ENCODE measurements at regions not wholly inside any gene's neighbourhood (a gene's known extent, or its start where the extent isn't known, plus 50 kb on each side); places are given as distances from the start of the nearest gene placed in this dataset.
A peak's percentile ranks its signal among the peaks of the same experiment; 100 is the strongest.

DNA sequence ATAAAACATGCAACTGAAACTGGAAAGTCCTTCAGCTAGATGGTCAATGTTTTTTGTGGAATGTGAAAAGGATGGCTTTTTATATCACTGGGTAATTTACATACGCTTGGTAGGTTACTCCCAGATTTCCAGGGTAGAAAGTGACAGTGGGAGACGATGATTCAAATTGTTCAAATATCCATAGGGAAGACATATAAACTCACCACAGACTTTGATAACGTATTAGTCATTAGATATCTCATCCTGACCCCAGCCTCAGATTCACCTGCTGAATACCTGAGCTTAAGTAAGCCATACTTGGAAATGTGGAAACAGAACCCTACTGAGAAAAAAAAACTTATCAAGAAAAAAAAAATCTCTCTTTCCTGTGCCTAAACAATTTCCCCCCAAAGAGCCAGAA is 169.4 kb downstream of the ZNF674 start:
- H3K4me3 ChIP-seq (ENCODE audit: low read depth, low read length), result no peak overlapping the region
- no peak for DNase-seq (ENCODE audit: low read depth)
- TF ChIP-seq, protein P1, sequence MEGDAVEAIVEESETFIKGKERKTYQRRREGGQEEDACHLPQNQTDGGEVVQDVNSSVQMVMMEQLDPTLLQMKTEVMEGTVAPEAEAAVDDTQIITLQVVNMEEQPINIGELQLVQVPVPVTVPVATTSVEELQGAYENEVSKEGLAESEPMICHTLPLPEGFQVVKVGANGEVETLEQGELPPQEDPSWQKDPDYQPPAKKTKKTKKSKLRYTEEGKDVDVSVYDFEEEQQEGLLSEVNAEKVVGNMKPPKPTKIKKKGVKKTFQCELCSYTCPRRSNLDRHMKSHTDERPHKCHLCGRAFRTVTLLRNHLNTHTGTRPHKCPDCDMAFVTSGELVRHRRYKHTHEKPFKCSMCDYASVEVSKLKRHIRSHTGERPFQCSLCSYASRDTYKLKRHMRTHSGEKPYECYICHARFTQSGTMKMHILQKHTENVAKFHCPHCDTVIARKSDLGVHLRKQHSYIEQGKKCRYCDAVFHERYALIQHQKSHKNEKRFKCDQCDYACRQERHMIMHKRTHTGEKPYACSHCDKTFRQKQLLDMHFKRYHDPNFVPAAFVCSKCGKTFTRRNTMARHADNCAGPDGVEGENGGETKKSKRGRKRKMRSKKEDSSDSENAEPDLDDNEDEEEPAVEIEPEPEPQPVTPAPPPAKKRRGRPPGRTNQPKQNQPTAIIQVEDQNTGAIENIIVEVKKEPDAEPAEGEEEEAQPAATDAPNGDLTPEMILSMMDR (IDR thresholded peaks at IDR 0.05; ENCODE audit: insufficient read depth, low read depth, low read length), result no peak

DNA sequence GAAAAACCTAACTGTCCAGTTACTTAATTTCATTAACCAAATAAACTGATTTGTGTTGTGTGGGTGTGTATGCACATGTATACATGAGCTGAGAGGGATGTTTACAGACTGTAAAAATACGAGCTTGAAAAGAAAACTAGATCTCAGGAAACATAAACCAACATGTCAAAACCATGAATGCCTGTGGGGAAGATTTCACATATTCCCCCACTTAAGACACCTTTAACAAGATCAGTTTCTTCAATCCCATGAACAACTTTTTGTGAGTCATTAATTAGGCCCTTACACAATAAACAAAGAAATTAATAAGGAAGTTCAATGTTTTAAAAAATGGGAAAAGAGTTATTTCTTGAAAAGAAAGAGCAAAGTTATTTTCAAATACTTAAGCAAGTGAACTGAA is 170.8 kb downstream of the ZNF674 start:
- TF ChIP-seq, protein P1 (IDR thresholded peaks at IDR 0.05; ENCODE audit: insufficient read depth, low read depth, low read length), result no peak
- DNase-seq (ENCODE audit: low read depth), result peak; percentile 30
- H3K4me3 ChIP-seq (ENCODE audit: low read depth, low read length), result no peak overlapping the region

DNA sequence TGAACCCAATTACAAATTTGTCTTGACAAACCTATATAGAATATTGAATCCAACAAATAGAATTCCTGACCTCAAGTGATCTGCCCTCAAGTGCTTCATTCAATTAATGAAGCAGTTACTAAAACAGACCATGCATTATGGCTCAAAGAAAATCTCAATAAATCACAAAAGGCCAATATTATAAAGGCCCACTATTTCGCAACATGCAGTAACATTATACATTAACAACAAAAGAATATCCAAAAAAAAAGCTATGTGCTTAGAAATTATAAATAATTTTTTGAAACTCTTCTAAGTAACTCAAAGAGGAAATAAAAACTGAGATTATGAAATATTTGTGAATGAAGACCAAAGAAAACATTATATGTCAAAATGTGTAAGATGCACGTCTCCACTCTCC is 177.7 kb downstream of the ZNF674 start:
- TF ChIP-seq, protein P1 (IDR thresholded peaks at IDR 0.05; ENCODE audit: insufficient read depth, low read depth, low read length), result no peak
- no peak for DNase-seq (ENCODE audit: low read depth)
- H3K4me3 ChIP-seq (ENCODE audit: low read depth, low read length), result no peak overlapping the region

DNA sequence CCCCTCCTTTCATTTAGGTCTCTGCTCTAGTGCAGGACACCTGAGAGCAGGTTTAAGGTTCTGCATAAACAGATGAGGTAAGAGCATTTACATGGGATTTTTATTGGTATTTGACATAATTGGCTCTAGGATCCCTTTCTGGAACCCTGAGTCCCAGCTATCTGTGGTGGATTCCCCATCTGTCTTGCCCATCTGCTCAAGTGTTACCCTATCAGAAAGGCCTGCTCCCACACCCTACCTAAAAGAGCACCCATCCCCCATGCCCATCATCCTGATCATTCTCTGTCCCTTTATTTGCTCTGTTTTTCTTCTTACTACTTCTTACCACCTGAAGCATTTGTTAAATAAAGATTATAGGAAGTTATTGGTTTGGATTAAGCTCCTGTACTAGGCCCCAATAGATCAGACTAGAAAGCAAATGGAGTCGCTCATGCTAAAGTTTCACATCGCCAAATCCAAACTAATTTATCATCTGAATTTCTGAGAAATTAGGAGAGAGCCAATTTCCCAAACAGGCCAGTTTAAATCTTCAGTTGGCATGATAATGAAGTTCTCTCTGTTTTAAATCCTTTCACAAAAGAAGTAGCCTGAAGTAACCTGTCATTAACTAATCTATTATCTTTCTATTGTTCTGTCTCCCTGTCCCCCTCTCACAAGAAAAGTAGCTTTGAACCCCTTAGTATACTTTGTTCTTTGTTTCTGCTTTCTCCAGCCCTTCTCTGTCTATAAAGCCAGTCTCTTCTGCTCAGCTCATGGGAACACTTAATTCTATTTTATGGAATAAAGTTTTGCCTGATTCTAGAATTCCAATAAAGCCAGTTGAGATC is 178.6 kb downstream of the ZNF674 start:
- TF ChIP-seq, protein P1 (IDR thresholded peaks at IDR 0.05; ENCODE audit: insufficient read depth, low read depth, low read length), result no peak
- no peak for DNase-seq (ENCODE audit: low read depth)

DNA sequence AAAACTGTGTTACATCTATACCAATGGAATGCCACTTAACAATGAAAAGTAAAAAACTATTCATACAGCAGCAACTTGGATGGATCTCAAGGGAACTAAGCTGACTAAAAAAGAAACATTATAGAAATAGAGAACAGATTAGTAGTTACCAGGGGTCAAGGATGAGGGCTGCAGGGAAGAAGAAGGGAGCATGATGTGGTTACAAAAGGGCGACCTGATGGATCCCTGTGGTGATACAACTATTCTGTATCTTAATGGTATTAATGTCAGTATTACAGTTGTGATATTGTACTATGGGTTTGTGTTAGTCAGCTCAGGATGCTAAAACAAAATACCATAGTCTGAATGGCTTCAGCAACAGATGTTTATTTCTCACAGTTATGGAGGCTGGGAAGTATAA is 190.7 kb downstream of the ZNF674 start:
- H3K4me3 ChIP-seq (ENCODE audit: low read depth, low read length), result no peak overlapping the region
- DNase-seq (ENCODE audit: low read depth), result no peak
- TF ChIP-seq, protein P1 (IDR thresholded peaks at IDR 0.05; ENCODE audit: insufficient read depth, low read depth, low read length), result no peak

More for the DNA sequence above, 178.6 kb downstream of the ZNF674 start:
- H3K4me3 ChIP-seq (ENCODE audit: low read depth, low read length), result no peak overlapping the region

DNA sequence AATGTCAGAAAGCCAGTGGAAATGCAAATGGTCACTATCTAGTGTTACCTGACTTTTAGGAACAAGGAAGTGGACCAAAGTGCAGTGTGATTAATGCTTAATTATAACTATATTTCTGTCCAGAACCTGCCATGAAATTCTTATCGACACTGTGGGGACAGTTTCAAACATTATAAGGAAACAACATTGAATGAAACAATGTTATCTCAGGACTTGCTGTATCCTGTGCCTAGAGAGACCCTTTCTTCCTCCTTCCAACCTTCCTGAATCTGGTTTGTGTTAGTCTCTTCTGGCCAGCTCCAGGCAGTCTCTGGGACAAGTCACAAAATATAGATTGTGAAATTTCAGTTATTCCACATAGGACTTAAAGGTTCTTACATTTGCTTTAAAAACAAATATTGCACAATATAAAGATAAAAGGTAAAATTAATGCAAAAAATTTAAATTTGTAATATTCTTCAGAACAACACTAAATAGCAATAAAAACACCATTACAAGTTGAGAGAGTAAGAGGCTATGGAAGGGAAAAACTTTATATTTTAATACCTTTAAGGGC is 203.4 kb downstream of the ZNF674 start:
- no peak overlapping the region for H3K4me3 ChIP-seq (ENCODE audit: low read depth, low read length)
- TF ChIP-seq, protein P1 (IDR thresholded peaks at IDR 0.05; ENCODE audit: insufficient read depth, low read depth, low read length), result no peak
- DNase-seq (ENCODE audit: low read depth), result no peak
